IPS-18c (cell line): ENCODE measurements at regions not wholly inside any gene's neighbourhood (a gene's known extent, or its start where the extent isn't known, plus 50 kb on each side); places are given as distances from the start of the nearest gene placed in this dataset.

Experiments
- H3K4me3 ChIP-seq: 2 replicates; pipeline ENCODE4 v1.7.0; 2013; ENCODE audit warnings: low read depth, mild to moderate bottlenecking, low read length, moderate library complexity; ENCODE audit not compliant: insufficient read depth
- H3K9me3 ChIP-seq: one replicate; pipeline ENCODE4 v1.6.1; 2013; ENCODE audit warnings: mild to moderate bottlenecking, low read length, moderate library complexity; ENCODE audit not compliant: control insufficient read depth, insufficient read depth

DNA sequence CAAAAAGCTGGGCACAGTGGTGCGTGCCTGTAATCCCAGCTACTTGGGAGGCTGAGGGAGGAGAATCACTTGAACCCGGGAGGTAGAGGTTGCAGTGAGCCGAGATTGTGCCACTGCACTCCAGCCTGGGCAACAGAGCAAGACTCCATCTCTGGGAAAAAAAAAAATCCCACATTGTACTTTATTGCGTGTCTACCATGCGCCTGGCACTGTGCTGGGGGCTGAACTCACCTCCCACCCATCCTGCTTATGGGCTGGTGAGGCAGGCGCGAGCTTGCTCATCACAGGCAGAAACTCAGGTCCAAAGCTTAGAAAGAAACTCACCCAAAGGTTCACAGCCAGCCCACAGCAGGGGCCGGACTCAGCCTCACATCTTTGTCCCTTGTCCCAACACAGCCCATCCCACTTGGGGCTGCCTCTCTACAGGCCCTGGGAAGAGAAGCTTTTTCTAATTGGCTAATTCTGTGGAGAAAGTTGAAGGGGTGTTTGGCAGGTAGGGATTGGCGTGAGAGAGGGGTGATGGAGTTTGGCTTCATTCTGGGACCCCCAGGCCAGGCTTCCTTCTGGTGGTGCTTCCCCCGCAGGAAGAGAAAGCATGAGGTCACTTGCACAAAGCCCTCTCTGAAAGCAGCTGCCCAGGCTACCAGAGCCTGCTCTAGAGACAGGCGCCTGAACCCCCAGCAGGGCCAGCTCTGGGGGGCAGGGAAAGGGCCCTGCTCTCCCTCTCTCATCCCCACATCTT lies 122.6 kb upstream of the SMAD3 start:
- Histone ChIP-seq H3K4me3 (no peak overlapping the region), H3K9me3 (no peaks in the 10 kb centered on the region)

DNA sequence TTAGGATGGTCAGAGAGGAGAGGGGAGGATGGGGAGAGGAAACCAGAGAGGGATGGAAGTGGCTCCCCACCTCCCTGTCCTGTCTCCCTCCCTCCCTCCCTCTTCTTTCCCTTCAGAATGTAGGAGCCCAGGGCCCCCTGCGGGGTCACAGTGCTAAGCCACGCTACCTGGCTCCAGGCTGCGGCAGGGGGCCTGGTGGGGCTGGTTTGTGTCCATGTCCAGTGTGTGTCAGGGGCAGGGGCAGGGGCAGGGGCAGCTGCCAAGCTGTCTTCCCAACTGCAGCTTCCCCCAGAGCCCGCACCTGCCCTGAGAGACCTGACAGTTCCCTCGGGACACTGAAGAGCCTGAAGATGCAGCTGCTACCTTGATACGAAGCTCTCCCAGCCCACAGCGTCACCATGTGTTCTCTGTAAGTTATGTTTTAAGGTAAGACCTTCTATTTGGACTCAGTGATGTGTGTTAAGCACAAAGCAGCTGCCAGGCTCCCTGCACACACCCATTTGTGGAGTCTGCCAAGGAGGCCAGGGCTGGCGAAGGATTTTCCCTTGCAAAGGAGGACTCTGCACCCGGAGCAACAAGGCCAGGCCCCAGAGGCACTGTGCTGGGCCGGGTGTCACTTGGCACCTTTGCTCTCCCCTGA lies 121.8 kb upstream of the SMAD3 start:
- H3K9me3 ChIP-seq: no peaks in the 10 kb centered on the region
- H3K4me3 ChIP-seq: no peak overlapping the region

DNA sequence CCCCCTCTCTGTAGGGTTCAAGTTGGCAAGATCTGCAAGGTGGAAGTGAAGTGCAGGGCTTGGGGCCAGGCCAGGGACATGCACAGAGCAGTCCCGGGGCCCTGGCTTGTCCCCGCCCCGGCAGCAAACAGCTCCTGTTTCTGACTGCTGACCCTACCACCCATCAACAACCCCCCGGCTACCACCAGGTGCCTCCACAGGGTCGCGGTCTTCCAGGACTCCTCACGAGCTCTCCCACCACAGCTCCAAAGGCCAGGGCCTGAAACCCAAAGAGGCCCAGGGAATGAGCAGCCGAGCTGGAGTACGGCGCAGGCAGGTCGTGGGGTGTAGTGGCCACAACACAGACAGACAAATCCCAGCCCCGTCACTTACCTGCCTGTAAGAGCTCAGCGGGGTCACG lies 121.3 kb upstream of the SMAD3 start:
- no peaks in the 10 kb centered on the region for H3K9me3 ChIP-seq
- H3K4me3 ChIP-seq: no peak overlapping the region

DNA sequence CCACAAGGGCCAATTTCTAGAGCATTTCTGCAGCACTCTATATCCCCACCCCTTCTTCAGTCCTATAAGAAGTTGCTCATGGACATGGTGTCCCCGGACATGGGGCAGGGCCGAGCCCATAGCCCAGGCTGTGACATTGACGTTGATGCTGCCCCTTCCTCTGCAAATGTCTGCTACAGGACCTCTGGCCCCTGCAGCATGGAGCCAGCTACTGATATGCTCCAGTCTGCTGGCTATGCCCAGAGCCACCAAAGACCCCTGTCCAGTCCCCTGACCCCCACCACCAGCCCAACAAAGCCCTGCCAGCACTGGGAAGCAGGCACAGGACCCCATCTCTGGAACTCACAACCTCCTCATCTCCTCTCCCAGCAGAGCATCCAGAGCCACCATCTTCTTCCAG lies 120.1 kb upstream of the SMAD3 start:
- no peak overlapping the region for H3K4me3 ChIP-seq
- no peaks in the 10 kb centered on the region for H3K9me3 ChIP-seq

GRCh38 chr15:66945842-66946241 lies 119.6 kb upstream of the SMAD3 start:
- no peak overlapping the region for H3K4me3 ChIP-seq
- no peaks in the 10 kb centered on the region for H3K9me3 ChIP-seq

GRCh38 chr15:66946578-66947164 lies 118.7 kb upstream of the SMAD3 start:
- H3K4me3 ChIP-seq: no peak overlapping the region
- no peaks in the 10 kb centered on the region for H3K9me3 ChIP-seq

DNA sequence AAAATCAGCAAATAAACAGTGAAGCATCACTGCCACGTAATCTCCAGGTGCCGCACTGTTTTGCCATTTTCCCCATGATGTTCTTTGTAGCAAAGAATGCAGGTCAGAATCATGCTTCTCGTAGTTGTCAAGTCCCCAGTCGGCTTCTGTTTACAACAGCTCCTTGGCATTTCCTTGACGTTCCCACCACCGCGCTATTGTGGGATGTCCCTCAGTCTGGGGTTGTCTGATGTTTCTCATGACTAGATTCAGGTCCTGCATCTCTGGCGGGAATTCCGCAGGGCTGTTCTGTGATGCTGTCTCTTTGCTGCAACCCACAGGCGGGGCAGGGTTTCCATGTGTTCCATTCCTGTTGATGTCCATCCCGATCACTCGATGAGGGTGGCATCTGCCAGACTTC lies 117.9 kb upstream of the SMAD3 start:
- no peaks in the 10 kb centered on the region for H3K9me3 ChIP-seq
- H3K4me3 ChIP-seq: no peak overlapping the region

GRCh38 chr15:66948294-66948693 lies 117.1 kb upstream of the SMAD3 start:
- Histone ChIP-seq H3K4me3 (no peak overlapping the region), H3K9me3 (no peaks in the 10 kb centered on the region)

DNA sequence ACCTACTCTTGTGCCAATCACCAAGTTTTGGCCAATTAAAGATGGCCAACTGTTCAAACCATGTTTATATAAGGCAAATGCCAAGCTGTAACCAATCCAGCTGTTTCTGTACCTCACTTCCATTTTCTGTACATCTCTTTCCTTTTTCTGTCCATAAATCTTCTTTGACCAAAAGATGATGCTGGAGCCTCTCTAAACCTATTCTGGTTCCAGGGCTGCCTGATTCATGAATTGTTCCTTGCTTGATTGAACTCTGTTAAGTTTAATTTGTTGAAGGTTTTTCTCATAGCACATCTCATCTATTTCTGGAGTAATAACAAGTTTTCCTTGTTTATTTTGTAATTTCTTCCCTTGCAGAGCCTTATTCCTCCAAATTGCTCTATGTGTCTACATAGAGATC lies 115.3 kb upstream of the SMAD3 start:
- Histone ChIP-seq H3K9me3 (no peaks in the 10 kb centered on the region), H3K4me3 (no peak overlapping the region)

- Histone ChIP-seq H3K9me3 (no peaks in the 10 kb centered on the region), H3K4me3 (no peak overlapping the region)
These were observed 113.7 kb upstream of the SMAD3 start for GRCh38 chr15:66951531-66952320.

- Histone ChIP-seq H3K4me3 (no peak overlapping the region), H3K9me3 (no peaks in the 10 kb centered on the region)
These were observed 112.5 kb upstream of the SMAD3 start for GRCh38 chr15:66952756-66953522.

DNA sequence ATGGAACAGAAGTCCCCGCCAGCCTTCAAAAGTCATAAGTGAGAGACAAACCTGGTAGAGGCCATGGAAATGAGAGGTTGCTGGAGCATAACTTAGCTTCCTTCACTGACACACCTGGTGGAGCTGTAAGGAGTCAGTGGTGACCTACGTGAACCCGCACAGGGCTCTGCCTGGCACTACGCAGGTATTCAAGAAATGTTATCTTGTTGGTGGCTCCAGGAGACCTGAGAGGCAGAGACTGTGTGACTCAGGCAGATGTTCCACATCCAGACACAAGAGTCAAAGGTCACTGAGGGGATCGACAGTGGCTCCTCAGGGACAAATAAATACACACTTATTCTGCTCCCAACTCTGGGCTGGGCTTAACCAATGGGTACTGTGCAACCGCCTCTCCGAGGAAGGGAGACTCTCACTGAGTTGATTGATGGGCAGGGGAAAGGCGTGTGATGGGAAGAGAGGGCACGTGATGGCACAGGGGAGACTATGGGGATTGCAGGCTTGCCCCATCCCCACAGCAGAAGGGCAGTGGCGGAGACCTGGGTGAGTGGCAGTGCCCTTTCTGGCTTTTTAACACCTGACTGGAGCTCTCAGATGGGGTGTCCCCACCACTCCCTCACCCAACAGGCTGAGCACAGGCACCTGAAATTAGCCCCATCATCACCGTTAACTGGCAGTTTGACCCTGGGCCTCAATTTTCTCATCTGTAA lies 111.7 kb upstream of the SMAD3 start:
- Histone ChIP-seq H3K9me3 (no peaks in the 10 kb centered on the region), H3K4me3 (no peak overlapping the region)

- H3K9me3 ChIP-seq: no peaks in the 10 kb centered on the region
- H3K4me3 ChIP-seq: no peak overlapping the region
These were observed 110.8 kb upstream of the SMAD3 start for GRCh38 chr15:66954601-66955000.

GRCh38 chr15:66955001-66955516 lies 110.3 kb upstream of the SMAD3 start:
- H3K9me3 ChIP-seq: no peaks in the 10 kb centered on the region
- H3K4me3 ChIP-seq: no peak overlapping the region

DNA sequence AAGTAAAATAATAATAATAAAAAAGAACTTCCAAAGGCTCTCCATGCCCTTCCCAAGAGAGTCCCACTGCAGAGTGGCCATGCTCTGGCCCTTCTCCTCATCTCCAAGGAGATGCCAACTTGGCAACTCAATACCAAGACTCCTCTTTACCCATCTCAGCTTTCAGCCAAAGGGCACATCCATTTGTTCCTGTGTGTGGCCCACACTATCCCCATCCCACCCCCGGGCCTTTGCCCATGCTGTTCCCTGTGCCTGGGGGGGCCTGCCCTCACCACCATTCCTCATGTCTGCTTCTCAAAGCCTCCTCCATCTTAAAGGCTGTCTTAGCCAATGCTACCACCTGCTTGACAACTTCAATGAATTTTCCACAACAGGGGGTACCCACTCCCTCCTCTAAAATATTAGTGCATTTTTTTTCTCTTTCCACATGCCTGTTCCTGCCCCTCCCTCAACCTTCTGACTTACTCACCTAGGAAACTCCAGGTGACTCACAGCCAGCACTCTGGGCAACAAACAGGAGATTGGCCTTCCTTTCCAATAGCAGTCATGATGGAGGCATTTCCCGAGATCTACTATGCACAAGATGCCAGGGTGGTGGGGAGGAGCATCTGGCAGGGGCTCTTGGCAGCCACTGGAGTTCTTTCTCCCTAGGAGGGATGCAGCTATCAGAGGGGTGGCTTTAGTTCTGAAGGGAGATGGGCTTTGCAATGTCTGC lies 109.4 kb upstream of the SMAD3 start:
- no peaks in the 10 kb centered on the region for H3K9me3 ChIP-seq

More for the DNA sequence above, 109.4 kb upstream of the SMAD3 start:
- H3K4me3 ChIP-seq: no peak overlapping the region
